Muscle layer of duodenum (tissue), 2 donors: ENCODE measurements at regions not wholly inside any gene's neighbourhood (a gene's known extent, or its start where the extent isn't known, plus 50 kb on each side); places are given as distances from the start of the nearest gene placed in this dataset.
"Not testable (repeated sequence)": the region's sequence is repeated elsewhere in the genome, so short reads cannot be mapped to it uniquely, and the experiment has no call there.

Experiments
- H3K27ac ChIP-seq: one replicate; pipeline ENCODE4 v1.7.0; 2013; ENCODE audit warnings: mild to moderate bottlenecking, low read length
- H3K27me3 ChIP-seq: one replicate; pipeline ENCODE4 v1.7.0; 2013; ENCODE audit warnings: low read depth, mild to moderate bottlenecking, control low read depth, low read length
- H3K36me3 ChIP-seq, 2 donors: one replicate each; pipeline ENCODE4 v1.7.0; 2013; ENCODE audit warnings: low read length in 2 of 2, control low read depth in 1 of 2, mild to moderate bottlenecking in 1 of 2; ENCODE audit not compliant: insufficient read depth in 2 of 2, control insufficient read depth in 1 of 2
- H3K4me1 ChIP-seq, 2 donors: one replicate each; pipeline ENCODE4 v1.7.0; 2013; ENCODE audit warnings: low read length in 2 of 2, mild to moderate bottlenecking in 2 of 2, control low read depth in 1 of 2, moderate library complexity in 1 of 2; ENCODE audit not compliant: insufficient read depth in 2 of 2, control insufficient read depth in 1 of 2
- H3K4me3 ChIP-seq, 2 donors: one replicate each; pipeline ENCODE4 v1.7.0; 2013; ENCODE audit warnings: low read length in 2 of 2, low read depth in 1 of 2, mild to moderate bottlenecking in 1 of 2
- H3K9me3 ChIP-seq, 2 donors: one replicate each; pipeline ENCODE4 v1.7.0; 2013; ENCODE audit warnings: low read length in 2 of 2, control low read depth in 1 of 2, mild to moderate bottlenecking in 1 of 2; ENCODE audit not compliant: control insufficient read depth in 1 of 2
- donor health status: healthy.

DNA sequence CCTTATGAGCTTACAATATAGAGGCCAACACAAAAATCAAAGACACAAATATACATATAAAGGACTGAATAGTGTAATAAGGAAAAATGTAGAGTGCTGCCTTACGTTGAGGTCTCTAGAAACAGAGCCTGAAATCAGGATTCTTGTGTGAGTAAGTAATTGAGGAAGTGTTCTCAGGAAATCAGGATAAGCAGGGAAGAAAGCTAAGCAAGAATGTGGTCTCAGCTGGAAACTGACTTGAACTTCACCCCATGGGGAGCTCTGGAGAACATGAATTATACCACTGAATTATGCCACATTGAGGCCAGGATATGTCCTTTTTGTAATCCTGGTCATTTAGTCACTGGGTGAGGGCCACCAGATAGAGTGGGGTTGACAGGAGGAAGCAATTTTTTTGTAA lies 191.9 kb downstream of the ETV1 start:
- H3K27ac ChIP-seq = no peak overlapping the region
- no peaks in the 10 kb centered on the region for H3K36me3 ChIP-seq
- H3K4me1 ChIP-seq = no peaks in the 10 kb centered on the region
- no peaks in the 10 kb centered on the region for H3K27me3 ChIP-seq
- H3K9me3 ChIP-seq = no peaks in the 10 kb centered on the region
- no peak overlapping the region for H3K4me3 ChIP-seq

DNA sequence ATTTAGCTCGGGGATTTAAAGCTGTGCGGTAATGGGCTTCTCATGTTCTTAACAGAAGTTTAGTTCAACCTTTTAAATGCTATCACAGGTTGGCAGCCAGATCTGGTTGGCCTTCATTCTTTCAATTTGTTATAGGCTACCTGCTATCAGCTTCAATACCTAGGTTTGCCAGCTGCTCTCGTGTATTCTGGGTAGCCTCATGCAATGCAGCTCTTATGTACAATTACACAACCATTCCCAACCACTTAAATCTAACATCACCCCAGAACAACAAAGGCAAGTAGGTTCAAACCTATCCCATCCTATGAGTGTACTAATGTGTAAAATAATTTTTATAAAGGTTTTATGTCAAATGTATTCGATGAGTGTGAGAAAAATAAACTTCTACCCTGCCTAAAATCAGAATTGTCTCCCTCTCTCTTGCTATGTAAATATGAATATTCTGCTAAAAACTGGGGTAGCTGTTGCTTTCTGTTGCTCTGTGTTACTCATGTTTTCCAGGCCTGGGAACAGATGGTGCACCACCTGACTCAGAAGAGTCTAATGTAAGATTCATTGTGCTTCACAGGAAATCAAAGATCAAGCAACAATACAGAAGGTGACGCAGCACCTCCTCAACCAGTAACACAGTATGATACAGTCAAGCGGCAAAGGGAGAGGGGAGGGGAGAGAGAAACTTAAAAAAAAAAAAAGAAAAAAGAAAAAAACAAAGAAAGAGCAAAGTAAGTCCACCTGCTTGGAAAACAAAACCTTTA lies 188.6 kb downstream of the ETV1 start:
- Histone ChIP-seq H3K4me3 (no peak overlapping the region), H3K4me1 (no peaks in the 10 kb centered on the region), H3K9me3 (no peaks in the 10 kb centered on the region), H3K36me3 (no peaks in the 10 kb centered on the region), H3K27me3 (no peaks in the 10 kb centered on the region), H3K27ac (no peak overlapping the region)

DNA sequence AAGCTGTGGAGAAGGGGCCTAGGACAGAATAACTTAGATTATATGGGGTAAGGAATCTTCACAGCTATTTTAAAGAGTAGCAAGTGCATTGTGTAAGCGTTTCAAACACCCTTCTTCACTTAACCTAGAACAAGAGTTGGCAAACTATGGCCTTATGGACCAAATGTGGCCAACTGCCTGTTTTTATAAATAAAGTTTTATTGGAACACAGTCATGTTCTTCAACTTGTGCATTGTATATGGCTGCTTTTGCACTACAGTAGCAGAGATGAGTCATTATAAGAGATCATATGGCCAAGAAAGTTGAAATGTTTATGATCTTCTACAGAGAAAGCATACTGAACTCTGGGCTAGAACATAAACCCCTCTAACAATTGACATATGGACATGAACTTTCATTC lies 187.8 kb downstream of the ETV1 start:
- Histone ChIP-seq H3K27me3 (no peaks in the 10 kb centered on the region), H3K4me1 (no peaks in the 10 kb centered on the region), H3K36me3 (no peaks in the 10 kb centered on the region), H3K27ac (no peak overlapping the region), H3K9me3 (no peaks in the 10 kb centered on the region), H3K4me3 (no peak overlapping the region)

DNA sequence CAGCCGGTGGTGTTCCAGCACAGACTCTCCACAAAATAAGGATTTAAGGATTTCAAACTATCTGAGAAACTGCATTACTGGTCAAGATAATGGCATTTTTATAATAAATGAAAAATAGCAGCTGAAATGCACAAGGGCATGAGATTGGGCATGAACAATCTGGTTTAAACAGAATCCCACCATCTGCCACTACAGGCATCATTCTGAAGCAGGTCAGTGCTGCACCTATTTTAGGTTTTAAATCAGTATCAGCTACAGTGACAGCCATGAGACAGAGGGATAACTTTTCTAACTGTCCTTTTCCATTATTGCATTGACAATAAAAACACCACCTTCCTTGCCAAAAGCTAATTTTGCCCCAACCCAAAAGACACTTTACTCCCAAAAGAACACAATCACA lies 186.8 kb downstream of the ETV1 start:
- no peaks in the 10 kb centered on the region for H3K36me3 ChIP-seq
- H3K27me3 ChIP-seq = no peaks in the 10 kb centered on the region
- no peaks in the 10 kb centered on the region for H3K9me3 ChIP-seq
- no peak overlapping the region for H3K4me3 ChIP-seq
- no peak overlapping the region for H3K27ac ChIP-seq
- no peaks in the 10 kb centered on the region for H3K4me1 ChIP-seq

DNA sequence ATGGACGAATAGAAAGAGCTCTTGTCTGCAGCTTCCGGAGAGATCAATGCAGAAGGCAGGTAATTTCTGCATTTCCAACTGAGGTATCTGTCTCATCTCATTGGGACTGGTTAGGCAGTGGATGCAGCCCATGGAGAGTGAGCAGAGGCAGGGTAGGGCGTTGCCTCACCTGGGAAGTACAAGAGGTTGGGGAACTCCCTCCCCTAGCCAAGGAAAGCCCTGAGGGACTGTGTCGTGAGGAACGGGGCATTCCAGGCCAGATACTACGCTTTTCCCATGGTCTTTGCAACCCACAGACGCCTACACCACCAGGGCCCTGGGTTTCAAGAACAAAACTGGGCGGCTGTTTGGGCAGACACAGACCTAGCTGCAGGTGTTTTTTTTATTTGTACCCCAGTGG lies 186.3 kb downstream of the ETV1 start:
- no peaks in the 10 kb centered on the region for H3K36me3 ChIP-seq
- no peaks in the 10 kb centered on the region for H3K27me3 ChIP-seq
- H3K9me3 ChIP-seq = no peaks in the 10 kb centered on the region
- no peak overlapping the region for H3K27ac ChIP-seq
- no peak overlapping the region for H3K4me3 ChIP-seq
- H3K4me1 ChIP-seq = no peaks in the 10 kb centered on the region

DNA sequence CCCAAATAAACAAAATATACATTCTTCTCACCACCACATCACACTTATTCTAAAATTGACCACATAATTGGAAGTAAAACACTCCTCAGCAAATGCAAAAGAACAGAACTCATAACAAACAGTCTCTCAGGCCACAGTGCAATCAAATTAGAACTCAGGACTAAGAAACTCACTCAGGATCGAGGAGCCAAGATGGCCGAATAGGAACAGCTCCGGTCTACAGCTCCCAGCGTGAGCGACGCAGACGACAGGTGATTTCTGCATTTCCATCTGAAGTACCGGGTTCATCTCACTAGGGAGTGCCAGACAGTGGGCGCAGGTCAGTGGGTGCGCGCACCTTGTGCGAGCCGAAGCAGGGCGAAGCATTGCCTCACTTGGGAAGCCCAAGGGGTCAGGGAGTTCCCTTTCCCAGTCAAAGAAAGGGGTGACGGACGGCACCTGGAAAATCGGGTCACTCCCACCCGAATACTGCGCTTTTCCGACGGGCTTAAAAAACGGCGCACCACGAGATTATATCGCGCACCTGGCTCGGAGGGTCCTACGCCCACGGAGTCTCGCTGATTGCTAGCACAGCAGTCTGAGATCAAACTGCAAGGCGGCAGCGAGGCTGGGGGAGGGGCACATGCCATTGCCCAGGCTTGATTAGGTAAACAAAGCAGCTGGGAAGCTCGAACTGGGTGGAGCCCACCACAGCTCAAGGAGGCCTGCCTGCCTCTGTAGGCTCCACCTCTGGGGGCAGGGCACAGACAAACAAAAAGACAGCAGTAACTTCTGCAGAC lies 183.2 kb downstream of the ETV1 start:
- H3K27me3 ChIP-seq, H3K36me3 ChIP-seq, H3K27ac ChIP-seq, H3K9me3 ChIP-seq, H3K4me1 ChIP-seq, H3K4me3 ChIP-seq: not testable (repeated sequence)

DNA sequence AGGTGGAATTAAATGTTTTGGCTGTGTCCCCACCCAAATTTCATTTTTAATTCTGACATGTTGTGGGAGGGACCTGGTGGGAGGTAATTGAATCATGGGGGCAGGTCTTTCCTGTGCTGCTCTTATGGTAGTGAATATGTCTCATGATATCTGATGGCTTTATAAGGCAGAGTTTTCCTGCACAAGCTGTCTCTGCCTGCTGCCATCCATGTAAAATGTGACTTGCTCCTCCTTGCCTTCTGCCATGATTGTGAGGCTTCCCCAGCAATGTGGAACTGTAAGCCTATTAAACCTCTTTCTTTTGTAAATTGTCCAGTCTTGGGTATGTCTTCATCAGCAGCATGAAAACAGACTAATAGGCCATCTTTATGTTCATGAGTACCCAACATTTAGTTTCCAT lies 172.2 kb downstream of the ETV1 start:
- H3K36me3 ChIP-seq, H3K27ac ChIP-seq, H3K4me1 ChIP-seq, H3K4me3 ChIP-seq, H3K27me3 ChIP-seq: not testable (repeated sequence)
- H3K9me3 ChIP-seq = peaks cover 5 to 13% of the 10 kb centered on the region in 2 donors

DNA sequence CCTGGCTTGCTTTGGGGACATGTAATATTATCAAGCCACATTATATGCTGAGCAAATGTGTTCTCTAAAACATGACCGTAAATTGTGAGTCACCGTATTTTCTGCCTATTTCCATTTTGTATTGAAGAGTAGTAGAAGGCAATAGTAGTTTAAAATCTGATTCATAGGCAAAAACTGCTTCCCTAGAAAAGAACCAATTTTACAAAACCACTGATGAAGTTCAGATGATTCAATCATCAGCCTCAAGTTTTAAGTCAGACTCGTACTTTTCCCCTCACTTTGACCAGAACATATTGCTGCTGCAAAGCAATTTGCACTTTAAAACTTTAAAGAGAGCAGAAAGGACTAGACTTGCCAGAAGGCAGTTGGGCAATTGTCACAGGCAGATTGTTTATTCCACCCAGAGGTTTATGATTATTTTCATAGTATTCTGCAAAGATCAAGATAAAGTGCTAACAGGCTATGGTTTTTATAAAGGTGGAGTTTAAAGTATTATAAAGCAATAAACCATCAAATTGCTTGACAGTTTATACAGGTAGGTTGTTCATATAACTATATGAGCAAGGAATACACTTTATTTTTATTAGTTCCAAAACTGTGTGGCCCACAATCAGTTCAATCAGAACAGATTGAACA lies 168.2 kb downstream of the ETV1 start:
- Histone ChIP-seq H3K4me3 (no peak overlapping the region), H3K9me3 (peaks cover 5 to 7% of the 10 kb centered on the region in 2 donors), H3K27ac (no peak overlapping the region), H3K36me3 (no peaks in the 10 kb centered on the region), H3K27me3 (no peaks in the 10 kb centered on the region), H3K4me1 (no peaks in the 10 kb centered on the region)

DNA sequence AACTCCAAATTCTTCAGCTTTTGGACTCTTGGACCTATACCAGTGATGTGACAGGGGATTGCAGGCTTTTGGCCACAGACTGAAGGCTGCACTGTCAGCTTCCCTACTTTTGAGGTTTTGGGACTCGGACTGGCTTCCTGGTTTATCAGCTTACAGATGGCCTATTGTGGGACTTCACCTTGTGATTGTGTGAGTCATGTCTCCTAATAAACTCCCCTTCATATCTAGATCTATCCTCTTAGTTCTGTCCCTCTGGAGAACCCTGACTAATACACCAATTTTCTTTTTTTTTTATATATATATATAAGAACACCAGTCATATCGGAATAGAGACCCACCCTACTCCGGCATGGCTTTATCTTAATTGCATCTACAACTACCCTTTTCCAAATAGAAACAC lies 166.8 kb downstream of the ETV1 start:
- no peak overlapping the region for H3K27ac ChIP-seq
- H3K4me3 ChIP-seq = no peak overlapping the region
- peaks cover 2 to 5% of the 10 kb centered on the region in 2 donors for H3K9me3 ChIP-seq
- H3K4me1 ChIP-seq = no peaks in the 10 kb centered on the region
- no peaks in the 10 kb centered on the region for H3K27me3 ChIP-seq
- H3K36me3 ChIP-seq = no peaks in the 10 kb centered on the region

DNA sequence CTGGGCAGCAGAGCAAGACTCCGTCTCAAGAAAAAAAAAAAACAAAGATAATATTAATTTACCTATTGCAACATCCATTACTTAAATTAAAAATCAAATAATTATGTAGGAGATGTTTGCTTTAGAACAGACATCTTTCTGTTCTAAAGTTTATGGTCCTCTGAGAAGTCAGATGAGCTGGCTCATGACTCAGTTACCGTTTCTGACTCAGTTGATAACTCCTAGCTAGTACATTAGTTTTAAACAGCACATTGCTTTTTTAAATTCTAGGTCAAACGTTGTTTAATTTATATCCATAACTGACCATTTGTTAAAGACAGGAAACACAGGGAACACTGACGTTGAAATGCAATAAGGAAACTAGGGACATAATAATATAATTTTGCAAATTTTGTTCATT lies 162.7 kb downstream of the ETV1 start:
- Histone ChIP-seq H3K36me3 (no peaks in the 10 kb centered on the region), H3K27me3 (no peaks in the 10 kb centered on the region), H3K27ac (no peak overlapping the region), H3K4me3 (no peak overlapping the region), H3K4me1 (peaks cover 0 to 8% of the 10 kb centered on the region in 2 donors), H3K9me3 (peaks cover 0 to 2% of the 10 kb centered on the region in 2 donors)

DNA sequence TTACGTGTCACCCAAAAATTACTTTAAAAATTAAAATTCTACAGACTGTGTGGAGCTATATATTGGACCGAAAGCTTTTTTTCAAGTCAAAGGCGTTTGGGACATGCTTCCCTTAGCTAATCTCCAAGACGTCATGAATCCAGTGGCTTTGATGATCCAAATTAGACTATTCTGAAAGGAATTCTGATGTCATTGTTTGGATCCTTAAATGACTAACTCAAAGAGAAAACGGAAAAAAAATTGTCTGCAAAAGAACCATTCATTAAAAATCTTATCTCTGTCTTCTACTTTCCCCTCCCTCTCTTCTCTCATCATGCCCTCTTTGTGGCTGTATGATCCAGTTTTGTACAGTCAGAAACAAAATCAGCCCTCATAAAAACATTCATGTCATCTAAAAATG lies 161.8 kb downstream of the ETV1 start:
- Histone ChIP-seq H3K36me3 (no peaks in the 10 kb centered on the region), H3K4me1 (peaks cover 0 to 8% of the 10 kb centered on the region in 2 donors), H3K27ac (no peak overlapping the region), H3K27me3 (no peaks in the 10 kb centered on the region), H3K4me3 (no peak overlapping the region), H3K9me3 (peaks cover 0 to 2% of the 10 kb centered on the region in 2 donors)
